Neural cell (in vitro differentiated cells): ENCODE measurements at regions not wholly inside any gene's neighbourhood (a gene's known extent, or its start where the extent isn't known, plus 50 kb on each side); places are given as distances from the start of the nearest gene placed in this dataset.

Source experiments
- CTCF ChIP-seq: fragments of 450-650 bp; IDR thresholded peaks from 2 replicates; pipeline ENCODE4 v1.5.1; 2014; ENCODE audit warnings: antibody characterized with exemption, mild to moderate bottlenecking, moderate library complexity; ENCODE audit not compliant: poor library complexity, severe bottlenecking
- EP300 ChIP-seq: fragments of 450-650 bp; conservative IDR thresholded peaks from 2 replicates; pipeline ENCODE4 v1.6.1; 2014; ENCODE audit warnings: antibody characterized with exemption, mild to moderate bottlenecking, moderate library complexity; ENCODE audit not compliant: poor library complexity, severe bottlenecking

GRCh38 chr3:78343221-78343620 is 1303.3 kb downstream of the ROBO2 start:
- no peak for TF ChIP-seq CTCF
- no peak for TF ChIP-seq EP300
